ENCODE measurements at regions not wholly inside any gene's neighbourhood (a gene's known extent, or its start where the extent isn't known, plus 50 kb on each side); places are given as distances from the start of the nearest gene placed in this dataset.
A peak's percentile ranks its signal among the peaks of the same experiment; 100 is the strongest.

GRCh38 chr12:104896146-104896545, 61.9 kb downstream of the SLC41A2 start:
- TF ChIP-seq CTCF (IDR thresholded peaks at IDR 0.05; ENCODE audit: low read depth, low read length, missing input control): no peak
- TF ChIP-seq SP1 (IDR thresholded peaks at IDR 0.05): peak; percentile 63
- TF ChIP-seq REST (IDR thresholded peaks at IDR 0.05): no peak
- peak; percentile 41 for TF ChIP-seq ZBTB33 (IDR thresholded peaks at IDR 0.05)
- TF ChIP-seq MAX (IDR thresholded peaks at IDR 0.05): no peak
- TF ChIP-seq TAF1 (conservative IDR thresholded peaks at IDR 0.05): no peak
- no peak for TF ChIP-seq GABPA (IDR thresholded peaks at IDR 0.05 in 1 of 2, conservative IDR thresholded peaks at IDR 0.05 in 1 of 2)
- peak; percentile 61 to 68 for TF ChIP-seq JUND (IDR thresholded peaks at IDR 0.05)
- peak; percentile 43 for TF ChIP-seq ATF3 (IDR thresholded peaks at IDR 0.05)
- no peak for TF ChIP-seq EGR1 (IDR thresholded peaks at IDR 0.05; ENCODE audit: low read depth in 2 of 2)
- TF ChIP-seq RAD21 (IDR thresholded peaks at IDR 0.05): peak in 1 of 2 donors; percentile 16
- peak; percentile 46 to 57 for TF ChIP-seq RXRA (IDR thresholded peaks at IDR 0.05)
- no peak for TF ChIP-seq NR2F2 (IDR thresholded peaks at IDR 0.05)

Data from liver (tissue), 3 donors.